Gastroesophageal sphincter (tissue), 4 donors: ENCODE measurements at regions not wholly inside any gene's neighbourhood (a gene's known extent, or its start where the extent isn't known, plus 50 kb on each side); places are given as distances from the start of the nearest gene placed in this dataset.

ENCODE experiments used
- ATAC-seq: fragments of 150-250 bp; one replicate; pipeline ENCODE4 v1.9.1; 2016; ENCODE audit warnings: mild to moderate bottlenecking, moderate library complexity
- H3K27ac ChIP-seq, 4 donors: fragments of 200-600 bp; sonication (generic) in 3 of 4; 1 replicate in 3 of 4; 2 replicates in 1 of 4; pipeline ENCODE4 v1.5.1; 2016 to 2019
- H3K27me3 ChIP-seq: fragments of 200-600 bp; sonication (generic); one replicate; pipeline ENCODE4 v1.5.1; 2019
- H3K36me3 ChIP-seq, 2 donors: fragments of 200-600 bp; sonication (generic); one replicate each; pipeline ENCODE4 v1.5.1; 2019; ENCODE audit warnings: control low read depth in 1 of 2
- H3K4me1 ChIP-seq, 3 donors: fragments of 200-600 bp; sonication (generic); 1 replicate in 2 of 3; 2 replicates in 1 of 3; pipeline ENCODE4 v1.5.1; 2016 to 2019; ENCODE audit warnings: control low read depth in 2 of 3
- H3K4me3 ChIP-seq, 2 donors: fragments of 200-600 bp; sonication (generic); one replicate each; pipeline ENCODE4 v1.5.1; 2019; ENCODE audit warnings: mild to moderate bottlenecking in 1 of 2, moderate library complexity in 1 of 2
- H3K9me3 ChIP-seq, 3 donors: fragments of 200-600 bp; sonication (generic); one replicate each; pipeline ENCODE4 v1.5.1; 2017 to 2019; ENCODE audit warnings: control low read depth in 2 of 3
- EP300 ChIP-seq: sonication (generic); formaldehyde crosslinking; IDR thresholded peaks from one replicate; pipeline ENCODE4 v1.6.1; 2017; ENCODE audit warnings: antibody characterized with exemption, mild to moderate bottlenecking
- POLR2A ChIP-seq, 2 donors: fragments of 450-650 bp; IDR thresholded peaks; one replicate each; pipeline ENCODE4 v1.6.1; 2017; ENCODE audit warnings: antibody characterized with exemption in 2 of 2, mild to moderate bottlenecking in 2 of 2, moderate library complexity in 1 of 2
- POLR2AphosphoS5 ChIP-seq: sonication (generic); formaldehyde crosslinking; IDR thresholded peaks from one replicate; pipeline ENCODE4 v1.6.1; 2017; ENCODE audit warnings: antibody characterized with exemption
- WGBS, 2 donors: methylation state at CpG; one replicate each; pipeline ENCODE4 v1.1.5; 2018; ENCODE audit warnings: low coverage in 1 of 2; 5-methylcytosine and 5-hydroxymethylcytosine counted together
- TF ChIP-seq, protein P1 (sequence below), 4 experiments: fragments of 200-600 bp in 2 of 4; fragments of 450-650 bp in 2 of 4; sonication (generic) in 1 of 4; IDR thresholded peaks; one replicate each; pipeline ENCODE4 v1.5.1; 2017 to 2019; ENCODE audit warnings: antibody characterized with exemption in 4 of 4, mild to moderate bottlenecking in 2 of 4, moderate library complexity in 2 of 4

DNA sequence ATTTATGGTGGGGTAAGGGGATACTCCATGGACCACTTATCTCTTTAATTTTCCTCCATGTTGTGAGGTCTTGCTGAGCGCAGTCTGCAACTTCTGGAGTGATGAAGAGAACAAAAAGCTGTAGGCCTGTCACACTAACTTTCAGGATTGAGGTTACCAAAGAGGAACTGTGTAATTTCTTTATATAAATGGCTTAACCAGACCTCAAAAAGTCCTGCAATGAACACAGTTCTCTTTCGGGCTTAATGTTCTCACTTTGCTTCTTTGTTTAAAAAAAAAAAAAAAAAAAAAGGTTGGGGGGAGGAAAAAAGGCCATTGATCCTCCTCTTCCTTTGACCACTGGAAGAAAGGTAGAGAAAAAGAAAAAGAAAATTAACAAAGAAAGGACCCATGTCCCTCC, 86.8 kb upstream of the SOX9 start:
- H3K27me3 ChIP-seq = peaks cover 44% of the 10 kb centered on the region
- H3K4me1 ChIP-seq = peaks cover 0 to 10% (median 0%) of the 10 kb centered on the region in 3 donors
- no peak for TF ChIP-seq EP300
- no peak for TF ChIP-seq POLR2AphosphoS5
- TF ChIP-seq POLR2A (IDR thresholded peaks at IDR 0.05) = no peak
- TF ChIP-seq, protein P1, sequence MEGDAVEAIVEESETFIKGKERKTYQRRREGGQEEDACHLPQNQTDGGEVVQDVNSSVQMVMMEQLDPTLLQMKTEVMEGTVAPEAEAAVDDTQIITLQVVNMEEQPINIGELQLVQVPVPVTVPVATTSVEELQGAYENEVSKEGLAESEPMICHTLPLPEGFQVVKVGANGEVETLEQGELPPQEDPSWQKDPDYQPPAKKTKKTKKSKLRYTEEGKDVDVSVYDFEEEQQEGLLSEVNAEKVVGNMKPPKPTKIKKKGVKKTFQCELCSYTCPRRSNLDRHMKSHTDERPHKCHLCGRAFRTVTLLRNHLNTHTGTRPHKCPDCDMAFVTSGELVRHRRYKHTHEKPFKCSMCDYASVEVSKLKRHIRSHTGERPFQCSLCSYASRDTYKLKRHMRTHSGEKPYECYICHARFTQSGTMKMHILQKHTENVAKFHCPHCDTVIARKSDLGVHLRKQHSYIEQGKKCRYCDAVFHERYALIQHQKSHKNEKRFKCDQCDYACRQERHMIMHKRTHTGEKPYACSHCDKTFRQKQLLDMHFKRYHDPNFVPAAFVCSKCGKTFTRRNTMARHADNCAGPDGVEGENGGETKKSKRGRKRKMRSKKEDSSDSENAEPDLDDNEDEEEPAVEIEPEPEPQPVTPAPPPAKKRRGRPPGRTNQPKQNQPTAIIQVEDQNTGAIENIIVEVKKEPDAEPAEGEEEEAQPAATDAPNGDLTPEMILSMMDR (IDR thresholded peaks at IDR 0.05) = no peak
- ATAC-seq = no peak
- no CpG with 5 or more reads among the region's 2 CpGs for WGBS, 2 donors
- no peaks in the 10 kb centered on the region for H3K36me3 ChIP-seq
- H3K9me3 ChIP-seq = no peaks in the 10 kb centered on the region
- H3K27ac ChIP-seq = no peak overlapping the region
- no peak overlapping the region for H3K4me3 ChIP-seq

DNA sequence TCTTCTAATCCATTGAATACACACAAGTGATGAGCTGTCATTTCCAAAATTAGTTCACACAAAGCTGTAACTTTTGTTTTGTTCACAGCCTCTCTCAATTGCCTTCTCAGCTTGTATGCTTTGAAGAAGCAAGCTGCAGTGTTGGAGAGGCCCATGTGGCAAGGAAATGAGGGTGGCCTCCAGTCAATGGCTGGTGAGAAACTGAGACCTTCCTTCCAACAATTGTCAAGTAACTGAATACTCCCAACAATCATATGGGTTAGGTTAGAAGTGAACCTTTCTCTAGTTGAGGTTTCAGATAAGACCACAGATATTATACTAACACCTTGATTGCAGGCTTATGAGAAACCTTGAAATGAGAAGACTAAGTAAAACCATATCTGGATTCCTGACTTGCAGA, 82.4 kb upstream of the SOX9 start:
- TF ChIP-seq EP300 (no peak), POLR2A (IDR thresholded peaks at IDR 0.05) (no peak), POLR2AphosphoS5 (no peak)
- Histone ChIP-seq H3K4me3 (no peak overlapping the region), H3K4me1 (no peaks in the 10 kb centered on the region), H3K36me3 (no peaks in the 10 kb centered on the region), H3K9me3 (no peaks in the 10 kb centered on the region), H3K27me3 (peaks cover 19% of the 10 kb centered on the region), H3K27ac (no peak overlapping the region)
- ATAC-seq = no peak

DNA sequence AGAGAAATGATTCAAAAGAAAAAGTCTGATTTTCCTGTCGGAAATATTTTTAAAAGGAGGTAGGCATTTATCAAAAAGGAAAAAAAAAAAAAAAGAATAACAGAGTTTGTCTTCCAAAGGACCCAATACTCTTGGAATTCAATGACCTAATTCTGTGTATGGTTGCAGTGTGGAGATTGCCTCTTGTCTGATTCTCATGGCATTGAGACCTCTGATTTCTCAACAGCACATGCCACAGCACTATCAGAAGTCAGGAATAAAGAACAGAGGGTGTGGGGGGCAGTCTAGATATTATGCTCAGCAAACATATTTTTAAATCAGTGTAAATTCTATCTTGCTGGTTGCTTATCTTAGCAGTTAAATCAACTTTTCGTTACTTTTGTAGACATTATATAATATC, 81.3 kb upstream of the SOX9 start:
- Histone ChIP-seq H3K36me3 (no peaks in the 10 kb centered on the region), H3K27ac (no peak overlapping the region), H3K27me3 (peaks cover 19% of the 10 kb centered on the region), H3K4me1 (no peaks in the 10 kb centered on the region), H3K4me3 (no peak overlapping the region), H3K9me3 (no peaks in the 10 kb centered on the region)
- 55 to 85% methylated on average over 2 of the region's 2 CpGs for WGBS, 2 donors
- no peak for ATAC-seq
- TF ChIP-seq POLR2A (IDR thresholded peaks at IDR 0.05) (no peak), EP300 (no peak), POLR2AphosphoS5 (no peak)
- TF ChIP-seq, protein P1 (IDR thresholded peaks at IDR 0.05) = no peak

DNA sequence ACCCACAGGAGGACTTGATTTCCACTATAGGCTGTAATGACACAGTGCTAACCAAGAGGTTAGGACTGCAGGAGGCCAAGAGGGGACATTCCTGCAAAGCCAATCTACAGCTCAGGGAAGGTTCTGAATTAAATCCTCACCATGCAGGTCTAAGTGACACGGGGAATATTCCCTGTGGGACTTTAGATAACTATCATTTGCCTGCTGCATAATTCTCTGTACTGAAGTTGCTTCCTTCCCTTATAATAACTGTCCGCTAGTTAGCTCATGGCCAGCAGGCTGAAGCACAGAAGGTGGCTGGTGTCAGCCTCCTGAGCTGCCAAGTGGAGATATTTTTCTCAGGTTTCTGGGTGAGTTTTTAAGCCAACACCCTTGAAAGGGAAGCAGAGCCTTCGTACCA, 74.6 kb upstream of the SOX9 start:
- Histone ChIP-seq H3K9me3 (no peaks in the 10 kb centered on the region), H3K4me3 (no peak overlapping the region), H3K4me1 (no peaks in the 10 kb centered on the region), H3K27me3 (peaks cover 34% of the 10 kb centered on the region), H3K36me3 (no peaks in the 10 kb centered on the region), H3K27ac (no peak overlapping the region)
- TF ChIP-seq, protein P1 (IDR thresholded peaks at IDR 0.05) = no peak
- 76 to 85% methylated on average over 3 of the region's 3 CpGs for WGBS, 2 donors
- ATAC-seq = no peak

DNA sequence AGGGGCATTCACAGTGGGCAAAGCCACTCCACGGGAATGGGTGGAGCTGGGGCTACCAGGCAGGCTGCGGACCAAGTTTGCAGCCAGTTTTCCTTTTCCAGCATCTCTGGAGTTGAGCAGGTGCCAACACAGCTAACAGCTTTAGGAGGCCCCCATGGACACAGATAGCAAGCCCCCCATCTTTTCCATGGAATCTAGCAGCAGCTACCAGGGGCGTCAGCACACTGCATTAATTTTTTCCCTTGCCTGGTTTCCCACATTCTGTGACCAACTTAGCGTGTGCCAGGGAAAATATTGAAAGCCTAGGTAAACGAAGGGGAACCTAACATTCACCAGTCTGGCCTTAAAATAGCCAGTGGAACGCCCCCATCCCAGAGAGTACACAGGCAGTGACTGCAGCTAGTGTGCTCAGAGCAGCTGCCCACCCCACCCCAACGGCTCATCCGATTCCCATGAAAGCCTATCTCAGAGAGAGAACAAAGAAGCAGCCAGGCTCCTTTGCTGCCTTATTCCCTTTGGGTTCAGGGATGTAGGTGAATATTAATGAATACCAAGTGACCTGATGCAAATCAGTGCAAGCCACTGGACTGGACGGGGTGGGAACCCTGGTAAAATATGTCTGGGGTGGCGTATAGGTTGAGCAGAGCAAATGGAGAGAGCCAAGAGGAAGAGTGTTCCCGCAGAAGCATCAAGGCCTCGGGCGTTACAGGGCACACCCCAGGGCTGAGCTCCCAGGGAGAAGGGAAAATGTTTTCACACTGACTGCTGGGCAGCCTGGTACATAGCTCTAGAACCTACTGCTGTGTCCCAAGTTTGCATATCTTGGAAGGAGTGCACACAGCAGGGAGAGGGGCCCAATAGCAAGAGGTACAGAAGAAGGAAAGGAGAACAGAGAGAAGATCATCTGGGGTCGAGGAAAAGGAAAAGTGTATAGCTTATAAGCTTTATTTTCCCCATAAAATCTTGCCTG, 73.9 kb upstream of the SOX9 start:
- Histone ChIP-seq H3K27me3 (peaks cover 41% of the 10 kb centered on the region), H3K9me3 (no peaks in the 10 kb centered on the region)

More for the DNA sequence above, 73.9 kb upstream of the SOX9 start:
- Histone ChIP-seq H3K27ac (no peak overlapping the region), H3K36me3 (no peaks in the 10 kb centered on the region), H3K4me3 (no peak overlapping the region), H3K4me1 (no peaks in the 10 kb centered on the region)
- ATAC-seq = no peak
- no peak for TF ChIP-seq POLR2AphosphoS5
- no peak for TF ChIP-seq POLR2A (IDR thresholded peaks at IDR 0.05)
- TF ChIP-seq, protein P1 (IDR thresholded peaks at IDR 0.05) = no peak
- TF ChIP-seq EP300 = no peak
- WGBS, 2 donors = 60 to 76% methylated on average over 8 to 9 of the region's 14 CpGs
